Gastrocnemius medialis (tissue), 4 donors: ENCODE measurements at regions not wholly inside any gene's neighbourhood (a gene's known extent, or its start where the extent isn't known, plus 50 kb on each side); places are given as distances from the start of the nearest gene placed in this dataset.

ENCODE experiments used
- ATAC-seq, 2 donors: fragments of 150-250 bp; one replicate each; pipeline ENCODE4 v1.9.1; 2016
- DNase-seq, 2 donors: peaks; one replicate each; pipeline ENCODE4 v3.0.0-alpha.2; 2019
- H3K27ac ChIP-seq, 4 donors: fragments of 200-600 bp; sonication (generic); 1 replicate in 1 of 4; 2 replicates in 3 of 4; pipeline ENCODE4 v1.5.1; 2016 to 2018; ENCODE audit warnings: mild to moderate bottlenecking in 2 of 4, moderate library complexity in 1 of 4
- H3K27me3 ChIP-seq, 3 donors: fragments of 200-600 bp; sonication (generic) in 2 of 3; 1 replicate in 1 of 3; 2 replicates in 2 of 3; pipeline versions ENCODE4 v1.5.1 to v1.6.0; 2016 to 2019; ENCODE audit warnings: mild to moderate bottlenecking in 1 of 3, moderate library complexity in 1 of 3
- H3K36me3 ChIP-seq, 2 donors: fragments of 200-600 bp; sonication (generic) in 1 of 2; one replicate each; pipeline ENCODE4 v1.5.1; 2017 to 2018
- H3K4me1 ChIP-seq, 2 donors: fragments of 200-600 bp; sonication (generic) in 1 of 2; one replicate each; pipeline ENCODE4 v1.5.1; 2016 to 2017; ENCODE audit warnings: mild to moderate bottlenecking in 2 of 2
- H3K4me3 ChIP-seq, 4 donors: fragments of 200-600 bp; sonication (generic) in 3 of 4; 1 replicate in 1 of 4; 2 replicates in 3 of 4; pipeline ENCODE4 v1.5.1; 2016 to 2019; ENCODE audit warnings: mild to moderate bottlenecking in 2 of 4
- H3K9me3 ChIP-seq, 3 donors: fragments of 200-600 bp; sonication (generic) in 2 of 3; 1 replicate in 1 of 3; 2 replicates in 2 of 3; pipeline ENCODE4 v1.5.1; 2016 to 2019
- POLR2A ChIP-seq, 2 donors: fragments of 450-650 bp; IDR thresholded peaks; one replicate each; pipeline ENCODE4 v1.6.1; 2017; ENCODE audit warnings: antibody characterized with exemption in 2 of 2, mild to moderate bottlenecking in 2 of 2, moderate library complexity in 2 of 2
- in situ Hi-C, 4 donors: fragments of 200-750 bp; cut with MboI; loops; one replicate each; pipeline versions ENCODE4 v1.15.0 to v1.8.0; 2017; ENCODE audit warnings: low sequenced_read_pairs in 4 of 4
- intact Hi-C: fragments of 100-400 bp; cut with DNase I; formaldehyde crosslinking; loops from one replicate; pipeline ENCODE4 v1.15.1; 2023; ENCODE audit warnings: low total_unique reads
- TF ChIP-seq, protein P1 (sequence below), 5 experiments: fragments of 450-650 bp in 3 of 5; fragments of 200-600 bp in 2 of 5; sonication (generic) in 2 of 5; IDR thresholded peaks in 4 of 5; conservative IDR thresholded peaks in 1 of 5; 1 replicate in 4 of 5; 2 replicates in 1 of 5; pipeline ENCODE4 v1.5.1; 2016 to 2019; ENCODE audit warnings: antibody characterized with exemption in 5 of 5, mild to moderate bottlenecking in 3 of 5, moderate library complexity in 3 of 5

DNA sequence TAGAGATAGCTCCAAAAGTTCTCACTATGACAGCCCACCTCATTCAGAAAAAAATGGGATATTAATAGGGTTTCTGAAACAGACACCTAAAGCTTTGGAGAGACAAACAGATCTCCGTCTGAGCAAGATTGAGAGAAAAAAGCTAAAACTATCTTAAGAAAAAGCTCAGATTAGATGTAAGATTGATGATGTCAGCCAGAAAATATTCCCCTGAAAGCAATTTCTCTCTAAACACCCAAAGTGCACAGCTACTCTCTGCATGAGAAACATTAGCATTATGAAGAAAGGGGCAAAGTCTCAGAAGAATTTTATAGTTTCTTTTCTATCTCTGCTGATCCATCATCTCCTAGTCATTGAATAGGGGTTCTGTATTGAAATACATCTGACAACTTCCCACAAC, 148.9 kb downstream of the ZNF737 start:
- no peaks in the 10 kb centered on the region for H3K9me3 ChIP-seq

DNA sequence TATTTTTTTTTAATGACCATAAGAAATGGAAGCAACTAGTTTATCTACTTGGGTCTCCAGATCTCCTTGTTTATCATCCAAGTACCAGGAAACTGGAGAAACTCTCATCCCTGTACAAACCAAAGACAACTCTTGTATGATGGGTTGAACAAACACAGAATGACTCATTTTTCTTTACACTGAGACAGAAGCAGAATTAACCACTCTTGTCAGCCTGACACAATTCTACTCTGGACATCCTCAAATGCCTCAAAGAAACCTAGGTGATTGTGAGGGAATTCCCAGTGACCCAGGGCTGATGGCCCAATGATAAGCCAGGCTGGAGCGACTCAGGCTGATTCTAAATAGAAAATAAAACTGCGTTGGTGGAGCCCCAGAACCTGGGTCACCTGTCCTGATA, 151.5 kb downstream of the ZNF737 start:
- Histone ChIP-seq H3K36me3 (no peaks in the 10 kb centered on the region), H3K4me1 (no peaks in the 10 kb centered on the region), H3K9me3 (no peaks in the 10 kb centered on the region), H3K27me3 (no peaks in the 10 kb centered on the region), H3K4me3 (no peak overlapping the region), H3K27ac (no peak overlapping the region)
- no peak for DNase-seq
- in situ Hi-C loops (no loop called here), intact Hi-C loops (no loop called here)
- no peak for ATAC-seq
- no peak for TF ChIP-seq POLR2A (IDR thresholded peaks at IDR 0.05)
- TF ChIP-seq, protein P1, sequence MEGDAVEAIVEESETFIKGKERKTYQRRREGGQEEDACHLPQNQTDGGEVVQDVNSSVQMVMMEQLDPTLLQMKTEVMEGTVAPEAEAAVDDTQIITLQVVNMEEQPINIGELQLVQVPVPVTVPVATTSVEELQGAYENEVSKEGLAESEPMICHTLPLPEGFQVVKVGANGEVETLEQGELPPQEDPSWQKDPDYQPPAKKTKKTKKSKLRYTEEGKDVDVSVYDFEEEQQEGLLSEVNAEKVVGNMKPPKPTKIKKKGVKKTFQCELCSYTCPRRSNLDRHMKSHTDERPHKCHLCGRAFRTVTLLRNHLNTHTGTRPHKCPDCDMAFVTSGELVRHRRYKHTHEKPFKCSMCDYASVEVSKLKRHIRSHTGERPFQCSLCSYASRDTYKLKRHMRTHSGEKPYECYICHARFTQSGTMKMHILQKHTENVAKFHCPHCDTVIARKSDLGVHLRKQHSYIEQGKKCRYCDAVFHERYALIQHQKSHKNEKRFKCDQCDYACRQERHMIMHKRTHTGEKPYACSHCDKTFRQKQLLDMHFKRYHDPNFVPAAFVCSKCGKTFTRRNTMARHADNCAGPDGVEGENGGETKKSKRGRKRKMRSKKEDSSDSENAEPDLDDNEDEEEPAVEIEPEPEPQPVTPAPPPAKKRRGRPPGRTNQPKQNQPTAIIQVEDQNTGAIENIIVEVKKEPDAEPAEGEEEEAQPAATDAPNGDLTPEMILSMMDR (IDR thresholded peaks at IDR 0.05 in 4 of 5, conservative IDR thresholded peaks at IDR 0.05 in 1 of 5), result no peak

More for the DNA sequence above, 148.9 kb downstream of the ZNF737 start:
- in situ Hi-C loops, result no loop called here
- intact Hi-C loops, result no loop called here
- Histone ChIP-seq H3K27ac (no peak overlapping the region), H3K27me3 (no peaks in the 10 kb centered on the region), H3K4me1 (no peaks in the 10 kb centered on the region), H3K4me3 (no peak overlapping the region), H3K36me3 (no peaks in the 10 kb centered on the region)
- DNase-seq (no peak), ATAC-seq (no peak)
- no peak for TF ChIP-seq POLR2A (IDR thresholded peaks at IDR 0.05)
- TF ChIP-seq, protein P1 (IDR thresholded peaks at IDR 0.05 in 4 of 5, conservative IDR thresholded peaks at IDR 0.05 in 1 of 5), result no peak

DNA sequence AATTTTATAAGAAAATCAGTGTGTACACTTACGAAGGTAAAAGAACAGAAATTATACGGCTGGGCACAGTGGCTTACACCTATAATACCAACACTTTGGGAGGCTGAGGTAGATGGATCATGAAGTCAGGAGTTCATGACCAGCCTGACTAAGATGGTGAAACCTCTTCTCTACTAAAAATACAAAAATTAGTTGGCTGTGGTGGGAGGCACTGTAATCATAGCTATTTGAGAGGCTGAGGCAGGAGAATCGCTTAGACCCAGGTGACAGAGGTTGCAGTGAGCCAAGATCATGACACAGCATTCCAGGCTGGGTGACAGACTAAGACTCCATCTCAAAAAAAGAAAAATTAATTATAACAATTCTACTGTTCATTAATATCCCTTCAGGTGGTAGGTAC, 151.9 kb downstream of the ZNF737 start:
- Histone ChIP-seq H3K9me3 (no peaks in the 10 kb centered on the region), H3K27me3 (no peaks in the 10 kb centered on the region), H3K4me1 (no peaks in the 10 kb centered on the region), H3K27ac (no peak overlapping the region), H3K4me3 (no peak overlapping the region), H3K36me3 (no peaks in the 10 kb centered on the region)
- ATAC-seq (no peak), DNase-seq (no peak)
- TF ChIP-seq, protein P1 (IDR thresholded peaks at IDR 0.05 in 4 of 5, conservative IDR thresholded peaks at IDR 0.05 in 1 of 5), result no peak
- no peak for TF ChIP-seq POLR2A (IDR thresholded peaks at IDR 0.05)
- in situ Hi-C loops (no loop called here), intact Hi-C loops (no loop called here)

DNA sequence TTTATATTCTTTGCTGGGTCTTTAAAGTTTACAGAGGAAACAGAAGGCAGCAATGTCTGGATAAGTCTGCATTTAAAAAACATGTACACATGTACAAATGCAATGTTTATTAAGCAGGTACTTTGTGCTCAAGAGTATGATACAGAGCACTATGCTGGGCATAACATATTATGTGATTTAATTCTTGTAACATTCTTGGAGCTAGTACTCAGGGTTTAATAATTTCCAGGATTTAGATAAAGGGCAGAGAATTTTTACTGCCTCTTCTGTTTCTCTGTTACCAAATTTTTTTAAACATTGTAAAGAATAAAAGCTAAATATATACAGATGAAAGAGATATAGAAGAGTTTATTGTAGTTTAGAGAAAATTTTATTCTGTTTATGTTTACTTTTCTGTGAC, 152.7 kb downstream of the ZNF737 start:
- DNase-seq, result no peak
- H3K4me3 ChIP-seq, result no peak overlapping the region
- in situ Hi-C loops (no loop called here), intact Hi-C loops (no loop called here)
- no peak for ATAC-seq
- no peak overlapping the region for H3K27ac ChIP-seq
- H3K9me3 ChIP-seq, result no peaks in the 10 kb centered on the region
- H3K4me1 ChIP-seq, result no peaks in the 10 kb centered on the region
- H3K36me3 ChIP-seq, result no peaks in the 10 kb centered on the region
- TF ChIP-seq, protein P1 (IDR thresholded peaks at IDR 0.05 in 4 of 5, conservative IDR thresholded peaks at IDR 0.05 in 1 of 5), result no peak
- TF ChIP-seq POLR2A (IDR thresholded peaks at IDR 0.05), result no peak
- no peaks in the 10 kb centered on the region for H3K27me3 ChIP-seq

DNA sequence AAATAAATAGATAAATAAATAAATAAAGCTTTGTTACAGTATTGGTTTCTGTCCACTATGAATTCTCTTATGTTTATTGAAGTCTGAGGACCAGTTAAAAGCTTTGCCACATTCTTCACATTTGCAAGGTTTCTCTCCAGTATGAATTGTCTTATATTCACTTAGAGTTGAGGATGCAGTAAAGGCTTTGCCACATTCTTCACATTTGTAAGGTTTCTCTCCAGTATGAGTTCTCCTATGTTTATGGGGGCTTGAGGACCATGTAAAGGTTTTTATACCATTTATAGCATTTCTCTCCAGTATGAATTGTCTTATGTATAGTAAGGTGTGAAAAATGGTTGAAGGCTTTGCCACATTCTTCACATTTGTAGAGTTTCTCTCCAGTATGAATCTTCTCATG, 168.3 kb downstream of the ZNF737 start:
- DNase-seq, result no peak
- Histone ChIP-seq H3K4me1 (no peaks in the 10 kb centered on the region), H3K9me3 (peaks cover 0 to 30% (median 9%) of the 10 kb centered on the region in 3 donors), H3K27me3 (no peaks in the 10 kb centered on the region), H3K36me3 (no peaks in the 10 kb centered on the region), H3K4me3 (no peak overlapping the region), H3K27ac (no peak overlapping the region)
- in situ Hi-C loops, result no loop called here
- intact Hi-C loops, result no loop called here
- TF ChIP-seq, protein P1 (IDR thresholded peaks at IDR 0.05 in 4 of 5, conservative IDR thresholded peaks at IDR 0.05 in 1 of 5), result no peak
- TF ChIP-seq POLR2A (IDR thresholded peaks at IDR 0.05), result no peak
- ATAC-seq, result no peak
